Type B pancreatic cell (in vitro differentiated cells): ENCODE measurements at regions not wholly inside any gene's neighbourhood (a gene's known extent, or its start where the extent isn't known, plus 50 kb on each side); places are given as distances from the start of the nearest gene placed in this dataset.

ENCODE experiments used
- DNase-seq: peaks from one replicate; pipeline ENCODE4 v3.0.0; 2021; ENCODE audit warnings: mixed read lengths; ENCODE audit not compliant: unreplicated experiment; ENCODE audit errors: extremely low spot score
- H3K27ac Mint-ChIP-seq: 2 replicates; pipeline ENCODE4 v1.8.0; 2021; ENCODE audit warnings: mild to moderate bottlenecking, mixed read lengths
- H3K27me3 Mint-ChIP-seq: 2 replicates; pipeline ENCODE4 v1.8.0; 2021; ENCODE audit warnings: mixed read lengths
- H3K36me3 Mint-ChIP-seq: 2 replicates; pipeline ENCODE4 v1.8.0; 2021; ENCODE audit warnings: mixed read lengths
- H3K4me1 Mint-ChIP-seq: one replicate; pipeline ENCODE4 v1.8.0; 2021; ENCODE audit warnings: mixed read lengths; ENCODE audit not compliant: unreplicated experiment
- H3K4me3 Mint-ChIP-seq: 2 replicates; pipeline ENCODE4 v1.8.0; 2021; ENCODE audit warnings: mild to moderate bottlenecking, mixed read lengths
- H3K9me3 Mint-ChIP-seq: 2 replicates; pipeline ENCODE4 v1.8.0; 2021; ENCODE audit warnings: mixed read lengths
- TF ChIP-seq, protein P1 (sequence below): fragments of 200-600 bp; sonication (generic); conservative IDR thresholded peaks from 2 replicates; pipeline ENCODE4 v1.5.0; 2021; ENCODE audit warnings: antibody characterized with exemption, mild to moderate bottlenecking

DNA sequence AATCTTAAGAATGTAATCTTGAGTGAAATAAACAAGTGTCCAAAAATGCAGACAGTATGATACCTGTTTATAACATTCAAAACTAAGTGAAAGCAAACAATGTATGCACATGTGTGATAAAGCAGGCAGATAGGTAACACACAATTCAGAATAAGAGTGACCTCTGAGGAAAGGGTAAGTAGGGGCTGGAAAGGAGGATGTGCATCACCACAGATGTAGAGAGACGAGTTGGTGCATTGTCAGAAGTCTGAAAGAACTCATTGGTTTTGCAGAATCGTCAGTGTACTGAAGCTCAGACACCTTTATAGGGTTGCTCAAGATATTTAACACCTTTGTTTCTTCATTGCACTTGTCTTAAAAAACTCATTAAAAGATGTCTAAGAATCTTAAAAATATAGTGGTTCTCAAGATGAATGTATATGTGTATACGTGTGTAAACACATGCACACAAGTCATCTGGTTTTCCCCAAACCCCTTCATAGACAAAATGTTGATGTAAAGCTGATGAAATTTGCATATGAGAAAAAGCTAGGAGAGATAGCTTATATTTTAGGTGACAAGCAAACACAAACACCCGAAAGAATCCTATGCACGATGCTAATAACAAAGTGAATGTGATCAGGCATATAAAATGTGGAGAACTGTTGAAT is 197.6 kb upstream of the MEF2C start:
- Mint-ChIP-seq H3K27me3 (no peaks in the 10 kb centered on the region), H3K27ac (no peak overlapping the region), H3K4me1 (no peaks in the 10 kb centered on the region), H3K4me3 (no peak overlapping the region), H3K36me3 (no peaks in the 10 kb centered on the region), H3K9me3 (no peaks in the 10 kb centered on the region)
- TF ChIP-seq, protein P1, sequence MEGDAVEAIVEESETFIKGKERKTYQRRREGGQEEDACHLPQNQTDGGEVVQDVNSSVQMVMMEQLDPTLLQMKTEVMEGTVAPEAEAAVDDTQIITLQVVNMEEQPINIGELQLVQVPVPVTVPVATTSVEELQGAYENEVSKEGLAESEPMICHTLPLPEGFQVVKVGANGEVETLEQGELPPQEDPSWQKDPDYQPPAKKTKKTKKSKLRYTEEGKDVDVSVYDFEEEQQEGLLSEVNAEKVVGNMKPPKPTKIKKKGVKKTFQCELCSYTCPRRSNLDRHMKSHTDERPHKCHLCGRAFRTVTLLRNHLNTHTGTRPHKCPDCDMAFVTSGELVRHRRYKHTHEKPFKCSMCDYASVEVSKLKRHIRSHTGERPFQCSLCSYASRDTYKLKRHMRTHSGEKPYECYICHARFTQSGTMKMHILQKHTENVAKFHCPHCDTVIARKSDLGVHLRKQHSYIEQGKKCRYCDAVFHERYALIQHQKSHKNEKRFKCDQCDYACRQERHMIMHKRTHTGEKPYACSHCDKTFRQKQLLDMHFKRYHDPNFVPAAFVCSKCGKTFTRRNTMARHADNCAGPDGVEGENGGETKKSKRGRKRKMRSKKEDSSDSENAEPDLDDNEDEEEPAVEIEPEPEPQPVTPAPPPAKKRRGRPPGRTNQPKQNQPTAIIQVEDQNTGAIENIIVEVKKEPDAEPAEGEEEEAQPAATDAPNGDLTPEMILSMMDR: no peak
- no peak for DNase-seq

DNA sequence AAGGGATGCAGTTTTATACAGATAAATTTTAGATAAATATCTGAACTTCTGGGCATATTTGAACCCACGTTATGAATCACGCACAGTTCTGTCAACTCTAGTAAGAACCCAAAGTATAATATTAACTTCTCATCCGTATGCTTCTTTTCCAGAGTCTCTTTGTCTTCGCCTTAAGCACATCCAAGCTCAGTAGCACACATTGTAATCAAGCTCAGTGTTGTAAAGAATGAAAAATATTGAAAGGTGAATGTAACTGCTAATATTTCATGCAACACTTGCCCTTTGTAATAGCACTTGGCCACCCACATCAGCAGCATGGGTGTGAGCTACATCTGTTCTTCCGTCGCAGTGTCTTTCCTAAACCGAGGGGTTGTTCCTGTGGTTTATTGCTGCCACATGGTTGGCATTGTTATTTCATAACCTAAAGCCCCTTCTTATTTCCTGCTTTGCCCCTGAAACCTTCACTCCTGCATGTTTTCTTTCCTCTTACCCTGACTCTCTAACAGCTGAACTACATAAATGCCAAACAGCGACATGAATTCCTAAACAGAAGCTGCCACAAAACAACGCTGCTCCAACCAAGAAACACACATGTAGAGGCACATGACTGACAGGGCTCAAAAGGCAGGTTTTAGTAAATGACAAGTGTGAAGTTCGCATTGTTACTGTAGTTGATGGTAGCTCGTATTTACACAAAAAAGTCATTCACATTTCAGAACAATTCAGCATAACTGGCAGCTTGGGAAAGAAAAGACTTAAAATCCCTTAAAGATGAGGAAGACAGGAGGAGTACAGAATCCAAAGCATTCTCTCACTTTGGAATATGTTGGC is 190.1 kb upstream of the MEF2C start:
- TF ChIP-seq, protein P1: no peak
- Mint-ChIP-seq H3K4me1 (peaks cover 4% of the 10 kb centered on the region), H3K27ac (no peak overlapping the region), H3K4me3 (no peak overlapping the region), H3K27me3 (no peaks in the 10 kb centered on the region), H3K36me3 (no peaks in the 10 kb centered on the region), H3K9me3 (no peaks in the 10 kb centered on the region)
- DNase-seq: no peak

DNA sequence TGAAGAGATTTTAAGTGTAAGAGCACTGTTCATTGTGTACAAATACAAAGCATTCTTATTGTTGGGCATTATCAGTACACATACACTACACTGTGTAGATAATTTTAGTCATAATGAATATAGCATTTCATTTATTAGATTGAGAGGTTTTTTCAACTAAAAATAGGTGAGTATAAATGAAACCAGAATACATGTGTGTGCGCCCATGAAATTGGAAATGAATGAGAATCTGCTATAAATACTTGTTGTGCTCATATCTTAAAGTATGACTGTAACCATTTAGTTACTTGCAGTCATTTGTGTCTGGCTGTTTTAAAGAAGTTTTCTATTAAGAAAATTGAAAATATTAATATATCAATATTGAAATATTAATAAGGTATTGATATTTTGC is 189.0 kb upstream of the MEF2C start:
- H3K27ac Mint-ChIP-seq: no peak overlapping the region
- TF ChIP-seq, protein P1: no peak
- H3K4me3 Mint-ChIP-seq: no peak overlapping the region
- no peaks in the 10 kb centered on the region for H3K36me3 Mint-ChIP-seq
- H3K4me1 Mint-ChIP-seq: peaks cover 4% of the 10 kb centered on the region
- H3K9me3 Mint-ChIP-seq: no peaks in the 10 kb centered on the region
- DNase-seq: no peak
- no peaks in the 10 kb centered on the region for H3K27me3 Mint-ChIP-seq

DNA sequence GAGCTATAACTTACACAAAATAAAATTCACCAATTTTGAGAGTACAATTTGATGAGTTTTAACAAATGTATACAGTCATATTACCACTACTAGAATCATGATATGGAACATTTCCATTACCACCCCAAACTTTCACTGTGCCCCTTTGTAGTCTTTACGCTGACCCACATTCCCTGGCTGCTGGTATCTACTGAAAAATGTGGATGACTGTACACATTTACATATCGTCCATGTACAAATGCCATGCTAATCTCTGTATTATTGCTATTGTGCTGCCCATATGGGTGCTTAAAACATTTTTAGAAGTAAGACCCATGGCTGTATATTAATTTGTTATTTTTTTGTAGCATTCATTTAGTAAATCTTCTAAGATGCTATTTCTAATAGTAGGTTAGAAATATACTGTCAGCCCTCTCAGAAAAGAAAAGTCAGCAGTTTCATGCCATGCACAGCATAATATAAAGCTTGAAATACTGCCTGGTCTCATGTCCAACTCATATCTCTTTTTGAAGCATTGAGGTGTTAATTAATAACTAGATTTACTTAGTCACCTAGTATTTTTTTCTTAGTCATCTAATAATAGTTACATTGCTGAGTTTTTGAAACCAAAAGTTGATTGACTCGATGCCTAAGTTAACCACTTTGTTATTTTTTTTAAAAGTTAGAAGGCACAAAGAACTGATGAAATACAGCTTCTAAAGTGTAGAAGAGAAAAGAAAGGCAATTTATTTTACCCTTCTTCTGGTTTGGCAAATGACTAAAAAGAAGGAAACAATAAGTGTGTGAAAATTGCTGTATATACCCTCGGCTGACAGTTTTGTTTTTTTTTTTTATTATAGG is 188.3 kb upstream of the MEF2C start:
- Mint-ChIP-seq H3K36me3 (no peaks in the 10 kb centered on the region), H3K9me3 (no peaks in the 10 kb centered on the region), H3K4me3 (no peak overlapping the region), H3K27ac (no peak overlapping the region), H3K4me1 (peaks cover 5% of the 10 kb centered on the region), H3K27me3 (no peaks in the 10 kb centered on the region)
- no peak for DNase-seq
- TF ChIP-seq, protein P1: no peak

DNA sequence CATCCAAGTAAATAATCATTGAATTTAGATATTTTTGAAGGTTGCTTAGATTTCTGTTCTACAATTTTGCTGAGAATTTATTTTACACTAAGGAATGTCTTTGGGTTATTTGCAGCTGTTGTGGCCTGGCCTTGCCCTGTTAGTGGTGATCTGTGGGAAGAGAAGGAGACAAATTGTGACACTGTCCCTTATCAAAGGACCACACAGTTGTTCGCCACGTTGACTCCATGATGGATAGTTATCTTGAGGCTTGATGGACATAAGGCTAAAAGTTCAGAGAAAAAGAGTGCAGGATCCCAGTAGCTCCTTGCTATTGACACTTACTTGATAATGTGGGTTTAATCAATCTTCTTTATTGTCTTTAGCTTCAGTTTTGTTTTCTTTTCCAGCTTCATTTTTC is 186.6 kb upstream of the MEF2C start:
- no peaks in the 10 kb centered on the region for H3K36me3 Mint-ChIP-seq
- no peaks in the 10 kb centered on the region for H3K9me3 Mint-ChIP-seq
- H3K27ac Mint-ChIP-seq: no peak overlapping the region
- TF ChIP-seq, protein P1: no peak
- peaks cover 16% of the 10 kb centered on the region for H3K4me1 Mint-ChIP-seq
- no peak overlapping the region for H3K4me3 Mint-ChIP-seq
- DNase-seq: no peak
- no peaks in the 10 kb centered on the region for H3K27me3 Mint-ChIP-seq
